ENCODE measurements at regions not wholly inside any gene's neighbourhood (a gene's known extent, or its start where the extent isn't known, plus 50 kb on each side); places are given as distances from the start of the nearest gene placed in this dataset.

DNA sequence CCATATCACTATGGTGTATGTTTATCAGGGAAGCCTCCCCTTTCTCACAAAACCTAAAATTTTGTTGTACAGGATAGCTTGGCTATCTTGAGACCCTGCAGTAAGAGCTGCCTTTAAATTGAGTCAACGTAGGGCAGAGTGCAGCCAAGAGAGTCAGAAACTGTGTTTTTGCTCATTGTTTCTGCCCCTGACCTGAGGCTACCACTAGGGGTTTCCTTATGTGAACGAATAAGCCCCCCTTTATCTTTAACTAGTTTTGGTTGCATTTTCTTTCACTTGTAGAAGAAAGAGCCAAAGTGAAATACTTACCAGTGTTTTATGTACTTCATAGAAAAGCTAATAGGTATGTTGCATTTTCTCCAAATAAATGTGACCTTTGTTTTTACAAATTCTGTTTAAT is 149.9 kb upstream of the TMC3 start:
- no peak for DNase-seq (ENCODE audit: low read depth)

DNA sequence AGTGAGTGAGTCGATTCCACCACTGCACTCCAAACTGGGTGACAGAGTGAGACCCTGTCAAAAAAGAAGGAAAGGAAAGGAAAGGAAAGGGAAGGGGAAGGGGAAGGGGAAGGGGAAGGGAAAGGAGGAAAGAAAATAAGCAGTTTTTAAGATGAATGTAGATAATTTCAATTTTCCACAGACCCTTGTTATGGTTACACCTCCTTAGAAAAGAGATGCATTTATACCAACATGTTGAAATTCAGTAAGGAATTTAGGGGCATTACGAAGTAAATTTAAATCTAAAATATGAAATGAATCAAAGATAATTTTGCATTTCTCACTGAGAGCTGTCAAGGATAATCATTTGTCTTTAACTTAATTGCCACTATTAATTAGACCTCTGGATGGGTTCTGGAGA is 146.5 kb upstream of the TMC3 start:
- no peak for DNase-seq (ENCODE audit: low read depth)

DNA sequence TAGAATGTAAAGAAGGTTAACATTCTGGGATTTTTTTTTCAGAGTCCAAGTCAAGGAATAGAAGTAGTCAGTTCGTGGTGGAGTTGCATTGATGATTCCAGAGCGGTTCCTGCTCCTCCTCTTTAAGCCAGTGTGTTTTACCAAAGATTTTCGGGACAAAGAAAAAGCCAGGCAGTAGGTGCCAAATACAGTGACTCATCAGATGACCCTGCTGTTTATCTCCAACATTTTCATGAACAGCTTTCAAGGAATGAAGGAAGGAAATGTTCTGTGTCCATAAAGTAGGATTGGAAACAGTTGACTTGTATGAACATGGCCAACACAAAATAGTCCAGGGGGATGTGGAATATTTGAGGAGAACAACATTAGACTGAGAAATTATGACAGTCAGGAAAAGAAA is 142.4 kb upstream of the TMC3 start:
- no peak for DNase-seq (ENCODE audit: low read depth)

DNA sequence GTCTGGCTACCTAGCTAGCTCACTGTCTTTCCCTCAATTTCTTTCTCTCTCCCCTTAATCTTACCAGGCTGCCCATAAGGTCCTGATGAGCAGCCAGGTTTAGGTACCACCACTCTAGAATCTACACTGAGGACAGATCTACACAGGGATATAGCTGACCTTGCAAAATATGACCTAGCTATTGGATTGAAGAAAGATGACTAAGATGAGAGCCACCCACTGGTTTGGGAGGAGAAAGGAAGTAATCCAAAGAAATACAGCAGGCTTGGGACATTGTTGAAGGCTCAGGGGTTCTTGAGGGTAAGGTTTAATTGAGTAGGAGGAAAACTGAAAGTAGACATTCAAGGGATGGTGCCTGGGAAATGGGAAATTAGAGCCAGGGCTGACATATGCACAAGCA is 142.0 kb upstream of the TMC3 start:
- DNase-seq (ENCODE audit: low read depth), result no peak

DNA sequence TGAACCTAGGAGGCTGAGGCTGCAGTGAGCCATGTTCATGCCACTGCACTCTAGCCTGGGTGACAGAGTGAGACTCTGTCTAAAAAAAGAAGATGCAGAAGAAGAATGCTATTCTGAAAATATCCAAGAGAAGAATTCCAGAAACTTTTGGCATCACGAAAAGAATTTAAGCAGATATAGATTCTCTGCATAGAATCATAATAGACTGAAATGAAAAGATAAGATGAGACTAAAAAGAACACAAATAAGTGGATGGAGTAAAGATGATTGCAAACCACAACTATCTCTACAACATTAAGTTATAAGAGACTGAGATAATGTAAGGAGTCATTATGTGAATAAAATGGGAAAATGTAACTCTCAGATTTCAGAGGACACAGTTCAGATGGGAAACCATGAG is 140.7 kb upstream of the TMC3 start:
- no peak for DNase-seq (ENCODE audit: low read depth)

DNA sequence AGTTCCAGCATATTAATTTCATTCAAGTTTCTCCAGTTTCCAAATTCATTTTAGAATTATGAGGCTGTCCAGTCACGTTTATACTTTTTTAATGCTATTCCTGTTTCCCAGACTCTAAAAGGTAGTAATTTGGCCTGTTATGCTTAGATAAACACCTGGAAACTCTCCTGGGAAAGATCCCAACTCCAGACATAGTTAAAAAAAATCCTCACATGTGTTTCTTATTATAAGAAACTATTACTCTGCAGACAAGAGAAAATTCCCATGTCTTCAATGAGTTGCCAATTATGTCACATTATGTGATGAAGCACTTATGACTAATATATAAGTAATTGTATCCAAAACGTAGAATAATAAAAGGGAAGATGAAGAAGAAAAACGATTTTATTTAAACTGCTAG is 137.1 kb upstream of the TMC3 start:
- no peak for DNase-seq (ENCODE audit: low read depth)

DNA sequence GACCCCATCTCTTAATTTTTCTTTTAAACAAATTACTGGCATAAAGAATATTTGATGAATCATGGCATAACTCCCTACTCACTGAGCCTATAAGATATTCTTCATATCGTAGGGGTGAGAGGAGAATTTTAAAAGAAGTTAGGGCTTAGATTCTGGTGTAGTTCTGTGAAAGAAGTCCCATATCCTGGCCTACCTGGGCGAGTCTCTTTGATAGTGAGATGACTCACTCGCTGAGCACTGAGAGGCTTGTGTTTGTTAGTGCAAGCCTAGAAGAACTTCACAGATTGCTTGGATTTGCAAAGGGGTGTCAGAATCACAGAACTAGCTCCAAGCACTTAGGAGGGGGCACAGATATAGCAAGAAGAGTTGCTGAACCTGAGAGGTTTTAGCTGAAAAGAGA is 133.8 kb upstream of the TMC3 start:
- DNase-seq (ENCODE audit: low read depth), result no peak

DNA sequence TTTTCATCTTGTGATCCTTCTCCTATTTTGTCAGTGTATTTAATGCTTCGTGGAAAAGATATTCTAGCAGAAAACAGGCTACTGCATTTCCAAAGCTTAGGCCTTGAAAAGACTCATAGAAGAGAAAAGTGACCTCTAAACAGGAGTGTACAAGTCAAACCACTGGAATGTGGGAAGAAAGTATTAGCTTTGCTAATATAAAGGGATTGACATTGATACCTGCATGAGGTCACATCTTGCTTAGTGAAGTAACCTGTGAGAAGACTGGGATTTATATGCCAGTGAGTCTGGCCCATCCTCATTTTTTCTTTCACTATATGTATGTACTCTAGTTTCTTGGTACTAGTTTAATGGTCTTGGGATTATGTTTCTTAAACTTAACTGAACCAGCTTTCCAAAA is 132.9 kb upstream of the TMC3 start:
- no peak for DNase-seq (ENCODE audit: low read depth)

DNA sequence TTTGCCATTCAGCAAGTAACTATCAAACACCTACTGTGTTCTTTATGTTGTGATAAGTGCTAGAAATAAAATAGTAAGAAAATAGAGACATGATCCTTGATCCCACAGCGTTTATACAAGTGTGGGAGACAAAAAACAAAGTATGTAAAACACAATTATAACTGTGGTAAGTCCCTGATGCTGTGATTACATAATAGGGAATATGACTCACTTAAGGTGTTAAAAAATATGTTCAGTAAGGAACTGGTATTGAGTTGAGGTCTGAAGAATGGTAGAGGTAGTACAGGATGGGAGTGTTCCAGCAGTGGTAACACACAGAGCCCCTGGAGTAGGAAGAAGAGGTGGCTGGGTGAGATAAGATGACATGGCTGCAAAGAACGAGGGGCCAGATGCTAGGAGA is 132.1 kb upstream of the TMC3 start:
- DNase-seq (ENCODE audit: low read depth), result no peak

DNA sequence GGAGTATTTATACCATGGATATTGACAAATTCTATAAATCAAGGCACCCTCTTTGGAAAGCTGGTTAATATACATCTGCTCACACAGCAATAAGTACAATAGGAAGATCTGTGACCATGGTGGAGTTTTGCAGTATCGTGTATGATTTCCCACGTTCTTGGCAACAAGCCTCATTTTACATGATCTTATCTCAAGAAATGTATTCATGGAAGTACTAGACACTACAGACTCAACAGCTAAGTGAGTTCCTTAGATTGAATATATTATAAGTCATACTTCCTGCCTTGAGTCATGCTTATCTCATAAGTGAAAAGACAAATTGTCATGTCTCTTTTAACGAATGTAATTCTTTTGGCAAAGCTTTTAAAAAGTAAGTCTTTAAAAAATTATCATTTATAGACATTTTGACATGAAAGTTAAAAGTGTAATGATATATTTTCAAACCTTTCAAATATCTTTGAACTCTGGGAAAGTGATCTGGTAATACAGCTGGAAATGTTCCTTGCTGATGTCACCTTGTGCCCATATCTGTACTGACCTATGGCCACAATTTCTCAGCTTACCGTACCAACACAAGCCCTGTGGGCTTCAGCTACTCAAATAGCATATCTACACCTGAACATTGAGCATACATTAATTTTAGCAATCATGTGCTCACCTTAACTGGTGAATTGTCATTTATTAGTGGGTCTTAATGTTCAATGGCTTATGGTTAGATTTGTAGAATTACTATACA is 130.3 kb upstream of the TMC3 start:
- DNase-seq (ENCODE audit: low read depth), result peak; percentile 75

DNA sequence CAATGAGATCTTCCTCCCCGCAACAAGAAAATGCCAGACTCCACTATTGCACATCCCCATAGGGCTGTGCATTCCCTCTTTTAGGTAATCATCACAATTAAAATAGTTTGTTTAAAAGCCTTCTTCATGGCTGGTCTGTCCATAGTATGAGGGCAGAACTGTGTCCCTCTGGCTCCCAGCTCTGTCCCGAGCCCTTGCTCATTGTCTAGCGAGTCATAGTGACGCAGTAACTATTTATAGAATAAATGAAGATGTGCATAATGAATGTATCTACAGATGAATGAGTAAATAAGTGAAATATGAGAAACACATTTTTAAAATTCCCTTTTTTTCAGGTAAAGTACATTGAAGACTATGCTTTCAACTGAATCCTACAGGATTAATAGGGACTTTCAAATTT is 128.4 kb upstream of the TMC3 start:
- no peak for DNase-seq (ENCODE audit: low read depth)

DNA sequence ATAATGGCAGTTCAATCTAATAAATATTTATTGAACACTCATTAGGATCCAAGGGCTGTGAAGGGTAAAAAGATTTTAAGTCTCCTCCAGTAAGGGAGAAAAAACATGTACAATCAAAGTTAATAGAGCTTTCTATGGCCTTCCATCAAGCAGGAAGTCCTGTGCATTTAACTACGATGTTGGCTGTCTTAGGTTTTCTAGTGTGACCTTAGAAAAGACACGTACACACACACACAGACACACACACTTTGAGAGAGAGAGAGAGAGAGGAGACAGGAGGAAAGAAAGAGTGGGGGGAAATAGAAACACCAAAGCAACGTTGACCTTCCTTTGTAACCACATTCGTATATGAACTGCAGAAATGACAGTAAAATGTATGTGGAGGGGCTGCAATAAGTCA is 126.1 kb upstream of the TMC3 start:
- DNase-seq (ENCODE audit: low read depth), result no peak

DNA sequence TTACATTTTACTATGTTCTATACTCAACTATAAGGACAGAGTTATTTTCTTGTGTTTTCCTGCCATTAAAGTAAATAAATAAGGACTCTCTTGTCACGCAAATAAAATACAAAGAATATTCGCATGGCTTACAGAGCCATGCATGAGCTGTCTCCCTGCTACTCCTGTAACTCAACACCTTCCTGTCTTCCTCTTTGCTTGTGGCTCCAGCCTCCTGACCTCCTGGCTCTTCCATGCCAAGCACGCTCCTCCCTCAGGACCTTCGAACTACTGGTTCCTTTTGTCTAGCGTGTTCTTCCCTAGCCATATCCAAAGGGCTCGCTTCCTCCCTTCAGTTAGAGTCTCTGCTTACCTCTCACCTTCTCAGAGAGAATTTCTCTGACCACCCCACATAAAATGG is 124.3 kb upstream of the TMC3 start:
- no peak for DNase-seq (ENCODE audit: low read depth)

DNA sequence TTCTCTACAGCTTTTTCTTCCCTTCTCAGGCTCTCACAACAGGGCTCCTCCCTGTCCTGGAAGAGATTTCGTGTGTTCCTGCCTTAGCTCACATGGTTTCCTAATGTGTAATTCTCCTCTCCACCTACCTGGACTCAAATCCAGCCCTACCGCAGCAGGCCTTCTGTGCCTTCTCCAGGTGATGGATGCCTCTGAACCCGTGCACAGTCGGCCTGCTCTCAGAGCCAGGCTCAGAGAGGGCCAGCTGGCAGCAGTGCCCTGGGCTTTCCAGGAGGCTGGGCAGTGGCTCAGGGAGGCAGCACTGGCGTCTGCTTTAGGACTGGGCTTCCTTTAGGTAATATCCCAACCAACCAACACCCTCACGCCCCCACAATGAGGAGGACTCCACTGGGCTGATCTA is 123.2 kb upstream of the TMC3 start:
- no peak for DNase-seq (ENCODE audit: low read depth)

DNA sequence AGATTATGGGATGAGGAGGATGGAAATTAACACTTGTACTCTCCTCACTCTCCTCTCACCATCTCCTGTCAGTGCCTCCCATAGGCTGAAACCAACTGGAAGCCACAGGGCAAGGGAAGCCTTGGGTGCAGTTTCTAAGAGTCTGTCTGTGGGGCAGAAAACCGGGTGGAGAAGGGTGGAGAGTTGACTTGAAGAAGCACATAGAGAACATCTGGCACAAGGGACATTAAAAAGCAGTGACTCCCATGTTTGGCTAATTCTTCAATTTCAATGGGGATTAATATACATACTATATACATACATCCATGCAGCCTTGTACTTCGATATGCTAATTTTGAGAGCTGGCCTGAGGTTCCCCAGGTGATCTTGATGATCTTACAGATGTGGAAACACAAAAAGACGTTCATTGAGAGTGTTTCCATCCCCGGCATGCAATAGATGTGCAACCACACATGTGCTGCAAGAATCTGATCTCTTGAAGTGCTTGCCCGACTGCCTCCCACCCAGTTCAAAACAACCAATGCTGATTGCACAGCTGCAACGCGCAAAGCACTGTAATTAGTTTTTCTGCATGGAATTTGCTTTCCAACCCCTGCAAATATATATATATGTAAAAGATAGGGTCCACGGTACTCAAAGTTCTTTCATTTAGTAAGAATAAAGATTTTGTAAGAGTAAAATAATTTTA is 121.9 kb upstream of the TMC3 start:
- DNase-seq (ENCODE audit: low read depth), result no peak

DNA sequence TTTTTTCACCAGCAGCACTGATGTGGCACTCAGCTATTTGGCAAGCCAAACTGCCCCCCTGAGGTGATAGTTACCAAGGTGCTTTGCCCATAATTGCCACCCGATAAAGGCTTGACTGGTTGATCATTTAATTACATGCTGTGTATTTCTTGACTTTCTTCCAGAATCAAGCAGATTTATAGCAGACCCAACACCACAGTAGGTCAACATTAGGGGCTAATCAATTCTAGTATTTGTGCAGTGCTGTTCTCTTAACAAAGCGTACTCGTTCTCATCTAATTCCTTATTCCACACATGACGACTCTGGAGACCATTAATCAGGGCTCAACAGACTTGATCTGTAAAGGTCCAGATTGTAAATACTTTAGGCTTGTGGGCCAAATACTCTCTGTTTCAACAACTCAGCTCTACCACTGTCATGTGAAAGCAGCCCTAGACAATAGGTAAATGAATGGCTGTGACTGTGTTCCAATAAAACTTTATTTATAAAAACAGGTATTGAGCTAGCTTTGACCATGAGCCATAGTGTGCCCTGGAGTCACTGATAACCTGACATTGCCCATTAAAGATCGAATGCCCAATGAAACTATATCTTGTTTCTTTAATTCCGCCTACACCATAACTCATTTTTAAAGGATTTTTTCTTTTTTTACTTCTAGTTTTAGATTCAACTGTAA is 119.1 kb upstream of the TMC3 start:
- no peak for DNase-seq (ENCODE audit: low read depth)

DNA sequence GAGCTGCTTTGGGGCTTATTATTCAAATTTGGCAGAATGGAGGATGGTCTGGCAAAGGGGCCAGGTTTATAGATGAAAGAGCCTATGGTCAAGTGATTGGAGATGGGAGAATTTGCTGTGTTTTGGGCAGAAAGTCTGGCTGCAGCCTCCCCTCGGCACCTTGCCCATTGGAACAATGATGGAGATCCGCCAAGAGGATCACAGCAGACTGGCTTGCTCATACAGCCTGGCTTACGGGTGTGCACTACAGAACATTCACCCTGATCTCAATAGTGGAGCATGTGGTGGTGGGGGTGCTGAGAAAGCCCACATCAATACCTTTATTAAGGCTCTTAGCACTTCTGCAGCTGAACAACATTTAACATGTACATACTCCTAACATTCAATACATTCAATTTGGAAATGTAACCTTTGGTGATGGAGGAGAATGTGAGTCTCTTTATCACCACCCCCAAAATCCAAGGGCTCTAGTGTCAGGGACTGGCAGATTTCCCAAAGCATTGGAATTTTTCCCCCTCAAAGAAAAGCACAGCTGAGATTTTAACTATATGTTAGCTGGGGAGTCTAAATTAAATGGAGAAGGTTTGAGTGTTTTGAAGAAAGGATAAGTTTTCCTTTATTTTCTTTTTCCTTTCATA is 118.4 kb upstream of the TMC3 start:
- DNase-seq (ENCODE audit: low read depth), result no peak

DNA sequence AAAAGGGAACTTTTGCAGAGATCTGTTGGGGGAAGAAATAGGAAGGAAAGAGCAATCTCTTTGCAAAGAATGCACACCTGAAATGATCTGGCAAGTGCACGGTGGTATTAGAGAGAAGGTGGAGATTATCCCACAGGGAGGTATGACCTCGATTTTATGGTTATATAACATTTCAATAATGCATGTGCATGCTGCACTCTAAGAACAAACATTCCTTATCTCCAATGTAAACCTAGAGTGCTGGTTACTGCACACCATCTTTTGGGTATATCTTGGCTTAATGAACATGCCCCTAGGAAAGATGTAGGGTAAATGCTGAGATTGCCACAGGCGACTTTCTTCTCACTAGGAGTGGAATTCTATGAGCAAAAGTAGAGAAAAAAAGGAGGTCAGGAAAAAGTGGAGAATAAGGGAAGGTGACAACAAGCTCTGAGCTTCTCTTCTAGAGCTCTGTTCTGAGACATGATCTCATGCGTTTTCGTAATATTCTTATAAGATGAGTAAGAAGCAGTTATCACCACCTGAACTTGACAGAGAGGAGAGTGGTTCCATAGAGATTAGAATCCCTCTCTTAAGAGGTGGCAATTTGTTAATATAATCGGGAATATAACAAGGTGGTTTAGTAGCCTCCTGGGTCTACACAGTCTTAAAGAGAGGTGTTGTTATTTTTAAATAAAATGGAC is 117.5 kb upstream of the TMC3 start:
- DNase-seq (ENCODE audit: low read depth), result no peak

DNA sequence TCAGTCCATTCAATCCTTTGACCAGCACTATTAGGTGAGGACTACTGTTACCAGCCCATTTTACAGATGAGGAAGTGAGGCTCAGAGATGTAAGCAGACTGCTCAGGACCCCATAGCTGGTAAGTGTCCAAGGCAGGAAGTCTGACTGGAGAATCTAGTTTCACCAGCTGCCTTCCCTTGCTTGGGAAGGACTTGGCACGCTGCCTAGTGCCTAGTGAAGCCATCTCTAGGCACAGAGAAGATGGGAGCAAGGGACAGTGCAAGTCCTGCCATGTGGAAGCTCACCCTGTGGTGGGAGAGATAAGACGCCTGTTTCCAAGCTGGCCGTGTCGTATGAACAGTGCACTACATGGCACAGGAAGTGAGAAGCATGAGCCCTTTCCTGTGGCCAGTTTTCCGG is 111.8 kb upstream of the TMC3 start:
- DNase-seq (ENCODE audit: low read depth), result no peak

DNA sequence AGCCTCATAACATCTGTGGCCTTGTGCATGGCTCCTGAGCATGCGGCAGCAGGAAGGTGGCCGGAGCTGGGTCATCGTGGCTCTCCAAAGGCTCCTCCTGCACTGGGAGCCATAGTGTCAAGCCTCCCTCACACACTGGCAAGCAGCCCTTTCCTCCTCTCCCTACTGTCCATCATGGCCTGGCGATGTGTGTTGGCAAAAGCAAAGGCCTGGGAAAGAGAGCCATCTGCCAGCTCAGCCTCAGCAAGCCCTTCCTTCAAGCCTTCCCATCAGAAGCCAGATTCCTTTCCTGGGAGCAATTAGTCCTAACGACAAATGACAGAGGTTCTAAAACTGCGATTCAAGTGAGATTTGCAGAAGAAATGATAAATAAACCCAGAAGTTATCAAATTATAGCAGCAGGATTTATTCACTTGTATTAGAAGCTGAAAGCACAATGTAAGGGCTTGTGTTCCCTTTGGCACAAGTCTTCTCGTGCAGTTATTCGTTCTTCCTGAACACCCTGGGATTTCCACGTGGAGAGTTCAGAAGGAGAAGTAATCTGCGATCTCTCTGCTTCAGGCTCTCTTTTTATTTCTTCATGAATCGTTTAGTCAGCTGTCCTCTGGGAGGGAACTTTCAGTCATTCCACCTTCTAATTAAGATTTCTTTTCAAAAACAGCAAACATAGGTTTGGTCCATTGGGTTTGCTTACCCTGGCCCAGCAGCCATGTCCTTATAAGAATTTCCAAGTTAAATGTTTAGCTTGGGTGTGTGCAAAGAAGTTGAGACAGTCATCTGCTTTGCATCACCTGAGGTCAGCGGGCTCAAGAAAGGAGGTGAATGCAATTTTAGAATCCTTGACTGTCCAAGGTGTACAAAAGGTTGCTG is 110.3 kb upstream of the TMC3 start:
- no peak for DNase-seq (ENCODE audit: low read depth)

DNA sequence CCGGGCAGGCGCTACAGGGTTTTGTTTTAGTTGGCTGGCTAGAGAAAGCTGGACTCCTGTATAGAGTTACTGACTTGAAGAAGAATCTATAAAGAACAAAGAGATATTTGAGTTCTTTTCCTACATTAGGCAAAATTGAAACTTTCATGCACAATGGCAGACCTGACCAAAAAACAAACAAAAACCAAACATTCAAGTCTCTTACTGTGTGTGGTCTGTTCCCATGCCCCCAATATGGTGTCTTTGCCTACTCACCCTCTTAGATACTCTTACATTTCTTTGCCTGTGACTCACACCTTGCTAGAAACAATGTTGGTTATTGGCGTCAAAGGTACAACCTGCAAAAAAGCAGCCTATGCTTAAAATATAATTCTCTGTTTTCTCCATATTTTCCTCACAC is 109.5 kb upstream of the TMC3 start:
- DNase-seq (ENCODE audit: low read depth), result no peak

Measured in HS-27A (cell line).